Psoas muscle (tissue), 7 donors: ENCODE measurements at regions not wholly inside any gene's neighbourhood (a gene's known extent, or its start where the extent isn't known, plus 50 kb on each side); places are given as distances from the start of the nearest gene placed in this dataset.

Source experiments
- ATAC-seq, 4 donors: fragments of 200-7000 bp; cut with Tn5 transposase; one replicate each; pipeline ENCODE4 v1.9.1; 2020; ENCODE audit warnings: moderate library complexity in 3 of 4, mild to moderate bottlenecking in 2 of 4
- DNase-seq, 2 donors: peaks; one replicate each; pipeline ENCODE4 v3.0.0-alpha.2; 2020
- H3K27ac ChIP-seq: fragments of 200-600 bp; one replicate; pipeline ENCODE4 v1.8.0; 2022
- H3K27me3 ChIP-seq, 3 donors: fragments of 200-600 bp in 1 of 3; one replicate each; pipeline versions ENCODE4 v1.6.1 to v1.8.0; 2013 to 2022; ENCODE audit warnings: low read length in 2 of 3, mild to moderate bottlenecking in 2 of 3, moderate library complexity in 1 of 3; ENCODE audit not compliant: insufficient read depth in 3 of 3
- H3K36me3 ChIP-seq, 2 donors: fragments of 200-600 bp in 1 of 2; one replicate each; pipeline versions ENCODE4 v1.6.1 to v1.8.0; 2013 to 2022; ENCODE audit warnings: low read depth in 1 of 2, mild to moderate bottlenecking in 1 of 2, moderate library complexity in 1 of 2; ENCODE audit not compliant: insufficient read depth in 1 of 2
- H3K4me1 ChIP-seq: fragments of 200-600 bp; one replicate; pipeline ENCODE4 v1.8.0; 2022
- H3K4me3 ChIP-seq: fragments of 200-600 bp; one replicate; pipeline ENCODE4 v1.8.0; 2022; ENCODE audit warnings: mild to moderate bottlenecking
- H3K9me3 ChIP-seq: fragments of 200-600 bp; one replicate; pipeline ENCODE4 v1.8.0; 2022
- WGBS, 3 donors: extraction: QIAGEN DNeasy Blood & Tissue Kit; methylation state at CpG; one replicate each; pipeline versions ENCODE4 v1.1.6 to v1.1.7; 2013; 5-methylcytosine and 5-hydroxymethylcytosine counted together
- intact Hi-C, 2 donors: fragments of 100-400 bp; cut with DNase I; formaldehyde crosslinking; loops; one replicate each; pipeline versions ENCODE4 v1.11.0 to v1.14.2; 2022
- TF ChIP-seq, protein P1 (sequence below): fragments of 200-600 bp; IDR thresholded peaks from one replicate; pipeline ENCODE4 v1.8.0; 2022; ENCODE audit warnings: antibody characterized with exemption
- donor health status: healthy with polysubstance abuse.
- donor health status: DM: no; HTN: no; CAD: no; lungs with moderate emphysema.
- donor health status: Bipolar disorder and iron deficiency.
- donor health status: healthy.
- donor health status: DM: yes; HTN: yes; CAD: no.
- donor health status: DM: no; HTN: no; CAD: no.
- donor health status: DM: yes; HTN: yes; CAD: no.

DNA sequence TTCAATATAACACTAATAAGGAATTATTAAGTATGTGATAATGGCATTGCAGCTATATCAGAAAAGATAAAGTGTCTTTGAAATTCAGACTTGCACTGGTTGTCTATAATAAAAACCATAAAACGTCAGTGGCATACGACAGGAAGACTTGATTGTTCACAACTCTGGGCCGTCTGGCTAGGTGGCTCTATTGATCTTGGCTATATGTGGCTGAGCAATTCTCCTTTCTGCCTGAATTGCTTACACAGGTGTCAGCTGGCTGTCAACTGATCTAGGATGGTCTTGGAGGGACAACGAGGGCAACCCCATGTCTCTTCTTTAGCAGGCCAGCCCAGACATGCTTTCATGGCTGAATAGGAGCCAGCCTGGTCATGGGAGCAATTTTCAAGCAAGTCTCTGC is 359.1 kb downstream of the QKI start:
- 77 to 87% (median 80%) methylated on average over 4 of the region's 4 CpGs for WGBS, 3 donors
- intact Hi-C loops: no loop called here
- Histone ChIP-seq H3K9me3 (no peaks in the 10 kb centered on the region), H3K4me3 (no peak overlapping the region), H3K4me1 (peaks cover 11% of the 10 kb centered on the region), H3K27me3 (no peaks in the 10 kb centered on the region), H3K27ac (no peak overlapping the region), H3K36me3 (no peaks in the 10 kb centered on the region)
- no peak for DNase-seq
- no peak for ATAC-seq
- TF ChIP-seq, protein P1, sequence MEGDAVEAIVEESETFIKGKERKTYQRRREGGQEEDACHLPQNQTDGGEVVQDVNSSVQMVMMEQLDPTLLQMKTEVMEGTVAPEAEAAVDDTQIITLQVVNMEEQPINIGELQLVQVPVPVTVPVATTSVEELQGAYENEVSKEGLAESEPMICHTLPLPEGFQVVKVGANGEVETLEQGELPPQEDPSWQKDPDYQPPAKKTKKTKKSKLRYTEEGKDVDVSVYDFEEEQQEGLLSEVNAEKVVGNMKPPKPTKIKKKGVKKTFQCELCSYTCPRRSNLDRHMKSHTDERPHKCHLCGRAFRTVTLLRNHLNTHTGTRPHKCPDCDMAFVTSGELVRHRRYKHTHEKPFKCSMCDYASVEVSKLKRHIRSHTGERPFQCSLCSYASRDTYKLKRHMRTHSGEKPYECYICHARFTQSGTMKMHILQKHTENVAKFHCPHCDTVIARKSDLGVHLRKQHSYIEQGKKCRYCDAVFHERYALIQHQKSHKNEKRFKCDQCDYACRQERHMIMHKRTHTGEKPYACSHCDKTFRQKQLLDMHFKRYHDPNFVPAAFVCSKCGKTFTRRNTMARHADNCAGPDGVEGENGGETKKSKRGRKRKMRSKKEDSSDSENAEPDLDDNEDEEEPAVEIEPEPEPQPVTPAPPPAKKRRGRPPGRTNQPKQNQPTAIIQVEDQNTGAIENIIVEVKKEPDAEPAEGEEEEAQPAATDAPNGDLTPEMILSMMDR: no peak

DNA sequence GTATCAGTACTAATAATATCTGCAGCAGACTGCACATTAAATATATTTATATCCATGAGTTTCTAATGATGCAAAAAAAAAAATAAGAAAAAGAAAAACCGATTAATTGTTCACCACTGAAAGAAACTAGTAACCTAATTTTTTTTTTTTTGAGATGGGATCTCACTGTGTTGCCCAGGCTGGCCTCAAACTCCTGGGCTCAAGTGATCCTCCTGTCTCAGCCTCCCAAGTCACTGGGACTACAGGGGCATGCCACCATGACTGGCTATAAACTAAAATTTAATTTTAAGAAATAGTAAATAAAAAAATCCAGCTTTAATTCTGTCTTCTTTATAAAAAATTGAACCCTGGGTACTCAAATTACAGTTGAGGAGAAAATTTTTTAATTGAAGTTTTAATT is 358.2 kb downstream of the QKI start:
- 94 to 97% (median 95%) methylated on average over 1 of the region's 1 CpG for WGBS, 3 donors
- Histone ChIP-seq H3K36me3 (no peaks in the 10 kb centered on the region), H3K4me1 (peaks cover 8% of the 10 kb centered on the region), H3K4me3 (no peak overlapping the region), H3K27me3 (no peaks in the 10 kb centered on the region), H3K27ac (no peak overlapping the region), H3K9me3 (no peaks in the 10 kb centered on the region)
- DNase-seq: no peak
- intact Hi-C loops: no loop called here
- TF ChIP-seq, protein P1: no peak
- no peak for ATAC-seq

GRCh38 chr6:163771180-163771579 is 356.7 kb downstream of the QKI start:
- 66 to 75% (median 69%) methylated on average over 1 of the region's 1 CpG for WGBS, 3 donors
- DNase-seq (no peak), ATAC-seq (no peak)
- H3K4me3 ChIP-seq: no peak overlapping the region
- no peak overlapping the region for H3K27ac ChIP-seq
- H3K4me1 ChIP-seq: no peaks in the 10 kb centered on the region
- intact Hi-C loops: no loop called here
- no peaks in the 10 kb centered on the region for H3K9me3 ChIP-seq
- no peaks in the 10 kb centered on the region for H3K27me3 ChIP-seq
- TF ChIP-seq, protein P1: no peak
- H3K36me3 ChIP-seq: no peaks in the 10 kb centered on the region

GRCh38 chr6:163768905-163769304 is 354.4 kb downstream of the QKI start:
- Histone ChIP-seq H3K27me3 (no peaks in the 10 kb centered on the region), H3K9me3 (no peaks in the 10 kb centered on the region), H3K4me3 (no peak overlapping the region), H3K36me3 (no peaks in the 10 kb centered on the region), H3K4me1 (peaks cover 19% of the 10 kb centered on the region), H3K27ac (no peak overlapping the region)
- DNase-seq (no peak), ATAC-seq (no peak)
- intact Hi-C loops: no loop called here
- TF ChIP-seq, protein P1: no peak

- peaks cover 19% of the 10 kb centered on the region for H3K4me1 ChIP-seq
- no peak overlapping the region for H3K4me3 ChIP-seq
- DNase-seq (no peak), ATAC-seq (no peak)
- no peaks in the 10 kb centered on the region for H3K36me3 ChIP-seq
- intact Hi-C loops: no loop called here
- TF ChIP-seq, protein P1: no peak
- H3K9me3 ChIP-seq: no peaks in the 10 kb centered on the region
- 93 to 100% (median 100%) methylated on average over 2 of the region's 2 CpGs for WGBS, 3 donors
- no peak overlapping the region for H3K27ac ChIP-seq
- H3K27me3 ChIP-seq: no peaks in the 10 kb centered on the region
Observed at GRCh38 chr6:163766936-163767335, 352.4 kb downstream of the QKI start.
